ENCODE measurements at regions not wholly inside any gene's neighbourhood (a gene's known extent, or its start where the extent isn't known, plus 50 kb on each side); places are given as distances from the start of the nearest gene placed in this dataset.

GRCh38 chr19:31567776-31568175 lies 218.5 kb upstream of the TSHZ3 start:
- no peak for DNase-seq

- DNase-seq, result no peak
Measured at GRCh38 chr19:31568724-31569123, 219.5 kb upstream of the TSHZ3 start.

- no peak for DNase-seq
Measured at GRCh38 chr19:31570718-31571117, 221.5 kb upstream of the TSHZ3 start.

DNA sequence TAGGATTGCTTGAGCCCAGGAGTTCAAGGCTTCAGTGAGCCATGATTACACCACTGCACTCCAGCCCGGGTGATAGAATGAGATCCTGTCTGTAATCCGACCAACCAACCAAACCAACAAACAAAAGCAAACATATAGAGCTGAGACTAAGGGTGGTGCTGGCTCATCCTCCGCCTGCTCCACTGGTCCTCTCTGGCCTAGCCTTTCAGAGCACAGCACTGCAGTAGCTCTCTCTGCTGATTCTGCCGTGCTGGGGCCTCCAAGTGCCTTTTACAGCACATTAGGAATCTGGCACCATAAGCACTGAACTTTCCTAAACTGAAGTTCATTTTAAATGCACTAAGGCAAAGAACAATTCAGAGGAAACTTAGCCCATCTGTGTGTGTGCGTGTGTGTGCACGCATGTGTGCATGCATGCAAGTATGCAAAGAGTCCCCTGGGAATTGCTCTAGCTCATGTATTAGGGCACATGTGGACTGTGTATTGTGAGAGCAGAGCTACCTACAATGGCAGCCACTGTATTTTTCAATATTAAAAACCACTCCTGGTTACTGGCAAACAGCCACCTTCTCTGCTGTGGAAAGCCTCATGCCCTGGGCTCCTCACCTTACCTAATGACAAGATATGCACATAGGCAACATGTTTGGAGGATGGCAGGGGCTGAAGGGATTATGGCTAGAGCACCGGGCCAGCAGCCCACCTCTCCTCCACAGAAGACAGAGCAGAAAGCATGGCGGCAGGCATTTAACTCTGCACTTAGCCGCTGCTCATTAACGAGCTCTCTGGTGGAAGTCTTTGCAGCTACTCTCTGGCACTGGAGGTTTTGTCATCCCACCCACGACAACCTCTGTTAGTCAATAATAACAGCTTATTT lies 223.1 kb upstream of the TSHZ3 start:
- no peak for DNase-seq

- no peak for DNase-seq
Measured at GRCh38 chr19:31572976-31573298, 223.7 kb upstream of the TSHZ3 start.

GRCh38 chr19:31574251-31574973 lies 225.2 kb upstream of the TSHZ3 start:
- no peak for DNase-seq

DNA sequence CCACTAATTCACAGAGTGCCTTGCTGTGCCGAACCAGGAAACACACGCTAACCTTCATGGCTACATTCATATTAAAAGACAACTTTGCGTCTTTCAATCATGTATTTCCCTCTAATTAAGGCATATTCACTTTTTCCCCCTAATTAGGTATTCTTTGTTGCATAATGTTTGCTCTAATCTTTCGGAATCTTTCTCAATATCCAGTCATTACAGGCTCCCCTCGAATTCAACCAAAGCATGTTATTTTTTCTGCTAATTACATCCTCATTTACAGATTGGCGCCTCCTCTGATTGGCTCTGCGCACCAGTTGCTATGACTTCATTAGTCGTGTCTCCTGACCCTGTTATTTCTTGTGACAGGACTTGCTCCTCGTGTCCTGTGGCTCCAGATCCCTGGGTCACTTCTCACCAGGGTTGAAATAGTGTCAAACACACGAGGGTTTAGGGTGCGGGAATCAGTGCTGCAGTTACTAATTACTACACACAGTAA lies 226.7 kb upstream of the TSHZ3 start:
- no peak for DNase-seq

DNA sequence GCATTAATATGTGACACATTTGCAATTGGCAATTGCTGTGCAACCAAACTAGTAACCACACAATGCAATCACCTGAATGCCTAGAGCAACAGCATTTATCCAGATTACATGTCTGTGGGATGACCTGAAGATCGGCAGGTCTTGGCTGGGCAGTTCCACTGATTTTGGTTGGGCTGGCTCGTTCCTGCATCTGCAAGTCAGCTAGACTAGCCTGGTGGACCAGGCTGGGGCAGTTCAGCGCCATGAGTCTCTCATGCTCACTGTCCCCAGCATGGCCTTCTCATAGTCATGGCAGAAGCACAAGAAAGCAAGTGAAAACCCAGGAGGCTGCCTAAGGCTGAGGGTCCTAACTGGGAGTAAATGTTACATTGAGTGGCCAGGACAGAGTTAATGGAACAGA lies 229.1 kb upstream of the TSHZ3 start:
- no peak for DNase-seq

DNA sequence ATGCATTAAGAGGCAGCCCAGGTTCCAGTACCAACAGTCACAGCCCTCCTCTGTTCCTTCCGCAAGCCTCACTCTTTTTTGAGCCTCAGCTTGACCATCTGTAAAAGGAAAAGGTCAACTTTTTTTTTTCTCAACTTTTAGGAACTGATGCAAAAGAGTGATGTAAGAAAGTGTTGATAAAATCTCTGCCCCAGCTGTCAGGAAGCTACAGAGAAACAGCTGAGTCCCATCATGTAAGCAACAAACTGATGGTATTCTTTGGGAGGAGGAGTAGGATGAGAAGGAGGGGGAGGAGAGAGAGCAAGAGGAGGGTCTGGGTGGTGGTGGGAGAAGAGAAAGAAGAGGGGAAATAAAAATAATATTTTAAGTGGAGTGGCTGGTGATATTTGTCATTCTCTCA lies 233.9 kb upstream of the TSHZ3 start:
- no peak for DNase-seq

DNA sequence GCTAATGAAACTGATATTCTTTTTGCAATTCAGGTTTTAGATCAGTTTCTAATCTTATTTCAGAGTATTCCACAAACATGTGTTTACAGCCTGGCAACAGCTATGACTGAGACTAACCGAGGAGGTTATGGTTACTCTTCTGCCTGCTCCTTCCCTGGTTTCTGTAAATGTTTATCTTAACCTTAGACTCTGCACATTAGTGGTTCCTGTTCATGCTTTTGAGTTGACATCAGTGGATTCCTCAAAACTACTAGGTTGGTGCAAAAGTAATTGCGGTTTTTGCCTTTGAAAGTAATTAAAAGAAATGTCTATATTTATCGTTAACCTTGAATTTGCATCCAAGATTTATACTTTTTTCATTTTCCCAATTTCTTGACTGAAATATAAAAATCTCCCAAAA lies 237.0 kb upstream of the TSHZ3 start:
- DNase-seq, result no peak

- no peak for DNase-seq
Measured at GRCh38 chr19:31589109-31589508, 239.9 kb upstream of the TSHZ3 start.

- no peak for DNase-seq
Measured at GRCh38 chr19:31591258-31591657, 242.0 kb upstream of the TSHZ3 start.

DNA sequence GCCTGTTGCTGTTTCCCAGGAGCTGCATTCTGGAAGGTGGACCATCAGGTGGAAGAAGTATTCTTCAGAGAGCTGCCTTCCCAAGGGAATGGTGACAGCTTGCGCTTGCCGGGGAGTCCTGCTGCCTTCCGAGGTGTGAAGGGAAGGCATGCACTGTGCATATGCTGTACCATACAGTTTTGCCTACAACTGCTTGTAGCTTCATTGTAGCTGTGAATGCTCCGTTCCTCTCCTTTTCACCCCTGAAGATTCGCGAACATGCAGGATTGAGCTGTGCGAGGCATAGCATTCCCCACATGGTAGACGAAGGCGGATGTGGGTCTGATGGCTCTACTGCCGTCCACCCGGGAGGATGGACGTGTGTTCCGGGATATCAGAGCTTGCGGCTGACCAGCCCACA lies 243.2 kb upstream of the TSHZ3 start:
- DNase-seq, result no peak

DNA sequence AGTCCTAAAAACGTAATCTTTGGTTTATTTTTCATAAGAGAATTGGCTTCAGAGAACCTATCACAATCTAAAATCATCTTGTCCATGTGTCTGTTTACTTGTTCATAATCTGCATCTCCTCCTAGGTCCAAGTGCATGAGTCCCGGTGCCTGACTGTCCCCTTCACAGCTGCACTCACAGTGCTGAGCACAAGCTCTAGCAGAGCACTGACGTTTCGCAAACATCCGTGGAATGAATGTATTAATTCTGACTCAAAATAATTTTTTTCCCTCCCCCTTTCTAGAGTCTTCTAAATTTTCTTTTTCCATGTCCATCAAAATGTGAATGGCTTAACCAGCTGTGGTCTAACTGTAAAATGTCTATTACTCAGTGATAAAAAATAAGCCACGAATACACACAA lies 245.5 kb upstream of the TSHZ3 start:
- no peak for DNase-seq

GRCh38 chr19:31595521-31595920 lies 246.3 kb upstream of the TSHZ3 start:
- DNase-seq, result no peak

GRCh38 chr19:31596751-31597150 lies 247.5 kb upstream of the TSHZ3 start:
- DNase-seq, result no peak

DNA sequence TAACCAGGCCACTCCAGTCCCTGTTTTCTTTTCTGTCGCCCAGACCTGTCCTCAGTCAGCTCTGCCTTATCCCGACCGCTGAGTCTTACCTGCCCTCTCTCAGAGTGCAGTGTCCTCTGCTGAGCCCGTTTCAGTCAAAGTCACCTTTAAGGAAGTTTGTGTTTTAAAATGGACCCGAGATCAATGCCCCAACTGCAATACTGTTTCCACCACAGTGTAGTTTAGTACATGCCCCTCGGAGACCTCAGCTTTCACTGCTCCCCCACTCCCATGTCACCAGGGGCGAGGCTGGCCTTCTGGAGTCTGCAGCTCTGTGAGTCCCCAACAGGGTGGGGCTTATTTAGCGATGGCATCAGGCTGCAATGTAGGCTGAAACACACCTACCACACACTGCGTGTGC lies 248.4 kb upstream of the TSHZ3 start:
- DNase-seq, result no peak

DNA sequence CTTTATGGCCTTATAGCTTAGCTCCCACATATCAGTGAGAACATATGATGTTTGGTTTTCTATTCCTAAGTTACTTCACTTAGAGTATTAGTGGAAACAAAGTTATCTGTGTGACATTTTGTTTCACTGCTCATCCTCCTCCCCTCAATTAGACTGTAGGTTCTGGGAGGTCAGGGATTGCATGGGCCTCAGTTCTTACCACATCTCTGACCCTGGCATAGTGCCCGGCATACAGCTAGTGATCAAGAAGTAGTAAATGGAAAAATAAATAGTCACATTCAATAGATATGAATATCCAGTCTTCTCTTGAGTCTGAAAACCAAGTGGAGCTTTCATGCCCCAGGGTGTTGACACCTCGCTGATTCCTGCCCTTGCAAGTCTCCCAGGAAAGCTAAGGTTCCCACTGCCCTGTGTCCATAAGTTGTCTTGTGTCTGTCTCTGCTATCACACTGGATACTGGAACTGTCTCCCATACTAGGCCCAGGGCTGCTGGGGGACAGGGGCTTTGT lies 249.5 kb upstream of the TSHZ3 start:
- DNase-seq, result no peak

GRCh38 chr19:31600731-31601295 lies 251.6 kb upstream of the TSHZ3 start:
- DNase-seq, result no peak

DNA sequence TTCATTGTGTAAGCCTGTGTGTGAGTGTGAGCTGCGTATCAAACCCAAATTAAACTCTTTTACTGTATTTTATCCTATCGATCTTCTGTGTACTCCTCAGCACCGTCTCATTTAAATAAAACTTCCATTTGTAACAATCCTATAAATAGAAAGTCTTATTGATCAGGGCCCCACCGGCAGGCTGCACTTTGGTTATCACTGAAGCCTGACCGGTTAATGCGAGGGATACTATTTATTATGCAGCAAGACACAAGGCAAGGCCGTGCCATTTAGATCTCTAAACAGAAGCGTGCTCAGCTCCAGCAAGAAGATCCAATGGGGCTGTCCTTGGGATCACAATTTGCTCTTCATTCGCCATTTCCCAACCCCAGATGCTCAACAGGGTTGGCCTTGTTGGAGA lies 252.6 kb upstream of the TSHZ3 start:
- DNase-seq, result no peak

- no peak for DNase-seq
Measured at GRCh38 chr19:31602548-31602947, 253.3 kb upstream of the TSHZ3 start.

- no peak for DNase-seq
Measured at GRCh38 chr19:31604493-31605040, 255.3 kb upstream of the TSHZ3 start.

- DNase-seq, result no peak
Measured at GRCh38 chr19:31610018-31610417, 260.8 kb upstream of the TSHZ3 start.

Measured in effector CD4-positive, alpha-beta T cell (primary cell).